MM.1S (cell line): ENCODE measurements at regions not wholly inside any gene's neighbourhood (a gene's known extent, or its start where the extent isn't known, plus 50 kb on each side); places are given as distances from the start of the nearest gene placed in this dataset.

Experiments
- CTCF ChIP-seq: fragments of 300-600 bp; sonication (generic); IDR thresholded peaks from 2 replicates; pipeline ENCODE4 v1.5.1; 2016; ENCODE audit warnings: antibody characterized with exemption, low read length, mixed read lengths
- EZH2 ChIP-seq: fragments of 300-600 bp; sonication (generic); optimal IDR thresholded peaks from 2 replicates; pipeline ENCODE3; 2017; ENCODE audit warnings: low read depth, mild to moderate bottlenecking, antibody characterized with exemption, low read length, mixed read lengths

- TF ChIP-seq EZH2 (no peak), CTCF (no peak)
Measured at GRCh38 chr1:199242147-199242546, 603.3 kb downstream of the PTPRC start.
